ENCODE measurements at regions not wholly inside any gene's neighbourhood (a gene's known extent, or its start where the extent isn't known, plus 50 kb on each side); places are given as distances from the start of the nearest gene placed in this dataset.
"Not testable (repeated sequence)": the region's sequence is repeated elsewhere in the genome, so short reads cannot be mapped to it uniquely, and the experiment has no call there.

- not testable (repeated sequence) for H3K27ac ChIP-seq (ENCODE audit: insufficient read depth, low read length, poor library complexity, severe bottlenecking); H3K9me3 ChIP-seq (ENCODE audit: control insufficient read depth, low read length); H3K27me3 ChIP-seq (replicated peaks; ENCODE audit: control insufficient read depth, insufficient read depth, low read length, poor library complexity, severe bottlenecking); H3K4me3 ChIP-seq (ENCODE audit: insufficient read depth, low read depth, low read length, poor library complexity, severe bottlenecking); H3K36me3 ChIP-seq (ENCODE audit: control insufficient read depth, insufficient read depth, low read length)
- H3K4me1 ChIP-seq (ENCODE audit: control insufficient read depth, insufficient read depth, low read length, poor library complexity, severe bottlenecking) = peaks cover 10% of the 10 kb centered on the region
- peak in 2 of 3 donors; percentile 11 to 19 for DNase-seq
These were observed 1240.3 kb downstream of the TMEM121 start for GRCh38 chr14:106766551-106767277.

- not testable (repeated sequence) for H3K9me3 ChIP-seq (ENCODE audit: control insufficient read depth, low read length); H3K36me3 ChIP-seq (ENCODE audit: control insufficient read depth, insufficient read depth, low read length); H3K27ac ChIP-seq (ENCODE audit: insufficient read depth, low read length, poor library complexity, severe bottlenecking); DNase-seq; H3K4me3 ChIP-seq (ENCODE audit: insufficient read depth, low read depth, low read length, poor library complexity, severe bottlenecking); H3K27me3 ChIP-seq (replicated peaks; ENCODE audit: control insufficient read depth, insufficient read depth, low read length, poor library complexity, severe bottlenecking)
- H3K4me1 ChIP-seq (ENCODE audit: control insufficient read depth, insufficient read depth, low read length, poor library complexity, severe bottlenecking) = peaks cover 10% of the 10 kb centered on the region
These were observed 1241.8 kb downstream of the TMEM121 start for GRCh38 chr14:106768230-106768629.

- not testable (repeated sequence) for H3K36me3 ChIP-seq (ENCODE audit: control insufficient read depth, insufficient read depth, low read length); DNase-seq; H3K9me3 ChIP-seq (ENCODE audit: control insufficient read depth, low read length); H3K27ac ChIP-seq (ENCODE audit: insufficient read depth, low read length, poor library complexity, severe bottlenecking); H3K27me3 ChIP-seq (replicated peaks; ENCODE audit: control insufficient read depth, insufficient read depth, low read length, poor library complexity, severe bottlenecking); H3K4me3 ChIP-seq (ENCODE audit: insufficient read depth, low read depth, low read length, poor library complexity, severe bottlenecking)
- peaks cover 10% of the 10 kb centered on the region for H3K4me1 ChIP-seq (ENCODE audit: control insufficient read depth, insufficient read depth, low read length, poor library complexity, severe bottlenecking)
These were observed 1242.8 kb downstream of the TMEM121 start for GRCh38 chr14:106768972-106769700.

- not testable (repeated sequence) for DNase-seq; H3K4me3 ChIP-seq (ENCODE audit: insufficient read depth, low read depth, low read length, poor library complexity, severe bottlenecking); H3K9me3 ChIP-seq (ENCODE audit: control insufficient read depth, low read length); H3K36me3 ChIP-seq (ENCODE audit: control insufficient read depth, insufficient read depth, low read length); H3K27me3 ChIP-seq (replicated peaks; ENCODE audit: control insufficient read depth, insufficient read depth, low read length, poor library complexity, severe bottlenecking); H3K27ac ChIP-seq (ENCODE audit: insufficient read depth, low read length, poor library complexity, severe bottlenecking)
- H3K4me1 ChIP-seq (ENCODE audit: control insufficient read depth, insufficient read depth, low read length, poor library complexity, severe bottlenecking) = peaks cover 10% of the 10 kb centered on the region
These were observed 1243.8 kb downstream of the TMEM121 start for GRCh38 chr14:106770158-106770672.

GRCh38 chr14:106774889-106775480 is 1248.6 kb downstream of the TMEM121 start:
- H3K4me1 ChIP-seq (ENCODE audit: control insufficient read depth, insufficient read depth, low read length, poor library complexity, severe bottlenecking); H3K36me3 ChIP-seq (ENCODE audit: control insufficient read depth, insufficient read depth, low read length); H3K27me3 ChIP-seq (replicated peaks; ENCODE audit: control insufficient read depth, insufficient read depth, low read length, poor library complexity, severe bottlenecking); H3K9me3 ChIP-seq (ENCODE audit: control insufficient read depth, low read length); H3K4me3 ChIP-seq (ENCODE audit: insufficient read depth, low read depth, low read length, poor library complexity, severe bottlenecking); H3K27ac ChIP-seq (ENCODE audit: insufficient read depth, low read length, poor library complexity, severe bottlenecking): not testable (repeated sequence)
- DNase-seq = peak; percentile 47 to 66 (median 60)

- Histone ChIP-seq H3K36me3 (ENCODE audit: control insufficient read depth, insufficient read depth, low read length) (no peaks in the 10 kb centered on the region), H3K27ac (ENCODE audit: insufficient read depth, low read length, poor library complexity, severe bottlenecking) (no peak overlapping the region), H3K9me3 (ENCODE audit: control insufficient read depth, low read length) (no peaks in the 10 kb centered on the region), H3K4me3 (ENCODE audit: insufficient read depth, low read depth, low read length, poor library complexity, severe bottlenecking) (no peak overlapping the region), H3K4me1 (ENCODE audit: control insufficient read depth, insufficient read depth, low read length, poor library complexity, severe bottlenecking) (no peaks in the 10 kb centered on the region), H3K27me3 (replicated peaks; ENCODE audit: control insufficient read depth, insufficient read depth, low read length, poor library complexity, severe bottlenecking) (no peaks in the 10 kb centered on the region)
- no peak for DNase-seq
These were observed 1250.1 kb downstream of the TMEM121 start for GRCh38 chr14:106776395-106776983.

- Histone ChIP-seq H3K4me3 (ENCODE audit: insufficient read depth, low read depth, low read length, poor library complexity, severe bottlenecking) (no peak overlapping the region), H3K36me3 (ENCODE audit: control insufficient read depth, insufficient read depth, low read length) (no peaks in the 10 kb centered on the region)
- DNase-seq = no peak
These were observed 1252.6 kb downstream of the TMEM121 start for GRCh38 chr14:106778986-106779385.

GRCh38 chr14:106786697-106787096 is 1260.3 kb downstream of the TMEM121 start:
- Histone ChIP-seq H3K27ac (ENCODE audit: insufficient read depth, low read length, poor library complexity, severe bottlenecking) (no peak overlapping the region), H3K36me3 (ENCODE audit: control insufficient read depth, insufficient read depth, low read length) (no peaks in the 10 kb centered on the region), H3K4me1 (ENCODE audit: control insufficient read depth, insufficient read depth, low read length, poor library complexity, severe bottlenecking) (no peaks in the 10 kb centered on the region), H3K27me3 (replicated peaks; ENCODE audit: control insufficient read depth, insufficient read depth, low read length, poor library complexity, severe bottlenecking) (no peaks in the 10 kb centered on the region), H3K9me3 (ENCODE audit: control insufficient read depth, low read length) (no peaks in the 10 kb centered on the region), H3K4me3 (ENCODE audit: insufficient read depth, low read depth, low read length, poor library complexity, severe bottlenecking) (no peak overlapping the region)
- DNase-seq = no peak

More at GRCh38 chr14:106778986-106779385, 1252.6 kb downstream of the TMEM121 start:
- Histone ChIP-seq H3K9me3 (ENCODE audit: control insufficient read depth, low read length) (no peaks in the 10 kb centered on the region), H3K4me1 (ENCODE audit: control insufficient read depth, insufficient read depth, low read length, poor library complexity, severe bottlenecking) (no peaks in the 10 kb centered on the region), H3K27me3 (replicated peaks; ENCODE audit: control insufficient read depth, insufficient read depth, low read length, poor library complexity, severe bottlenecking) (no peaks in the 10 kb centered on the region), H3K27ac (ENCODE audit: insufficient read depth, low read length, poor library complexity, severe bottlenecking) (no peak overlapping the region)

GRCh38 chr14:106787626-106788025 is 1261.2 kb downstream of the TMEM121 start:
- Histone ChIP-seq H3K36me3 (ENCODE audit: control insufficient read depth, insufficient read depth, low read length) (no peaks in the 10 kb centered on the region), H3K9me3 (ENCODE audit: control insufficient read depth, low read length) (no peaks in the 10 kb centered on the region), H3K27me3 (replicated peaks; ENCODE audit: control insufficient read depth, insufficient read depth, low read length, poor library complexity, severe bottlenecking) (no peaks in the 10 kb centered on the region), H3K27ac (ENCODE audit: insufficient read depth, low read length, poor library complexity, severe bottlenecking) (no peak overlapping the region), H3K4me3 (ENCODE audit: insufficient read depth, low read depth, low read length, poor library complexity, severe bottlenecking) (no peak overlapping the region), H3K4me1 (ENCODE audit: control insufficient read depth, insufficient read depth, low read length, poor library complexity, severe bottlenecking) (no peaks in the 10 kb centered on the region)
- no peak for DNase-seq

Data from effector memory CD4-positive, alpha-beta T cell (primary cell).